Duodenal mucosa (tissue), 2 donors: ENCODE measurements at regions not wholly inside any gene's neighbourhood (a gene's known extent, or its start where the extent isn't known, plus 50 kb on each side); places are given as distances from the start of the nearest gene placed in this dataset.
"Not testable (repeated sequence)": the region's sequence is repeated elsewhere in the genome, so short reads cannot be mapped to it uniquely, and the experiment has no call there.

ENCODE experiments used
- H3K27ac ChIP-seq: one replicate; pipeline ENCODE4 v1.7.0; 2013; ENCODE audit warnings: low read depth, low read length
- H3K27me3 ChIP-seq, 2 donors: one replicate each; pipeline ENCODE4 v1.7.0; 2013; ENCODE audit warnings: low read length in 2 of 2, control low read depth in 1 of 2; ENCODE audit not compliant: insufficient read depth in 2 of 2, control insufficient read depth in 1 of 2
- H3K36me3 ChIP-seq, 2 donors: one replicate each; pipeline ENCODE4 v1.7.0; 2013; ENCODE audit warnings: low read length in 2 of 2, control low read depth in 1 of 2; ENCODE audit not compliant: insufficient read depth in 2 of 2, control insufficient read depth in 1 of 2
- H3K4me1 ChIP-seq, 2 donors: one replicate each; pipeline ENCODE4 v1.7.0; 2013; ENCODE audit warnings: low read length in 2 of 2, control low read depth in 1 of 2; ENCODE audit not compliant: insufficient read depth in 2 of 2, control insufficient read depth in 1 of 2
- H3K4me3 ChIP-seq, 2 donors: one replicate each; pipeline ENCODE4 v1.7.0; 2013; ENCODE audit warnings: low read length in 2 of 2, low read depth in 1 of 2
- H3K9ac ChIP-seq, 2 donors: one replicate each; pipeline ENCODE4 v1.7.0; 2013; ENCODE audit warnings: low read length in 2 of 2, low read depth in 1 of 2
- H3K9me3 ChIP-seq, 2 donors: one replicate each; pipeline ENCODE4 v1.7.0; 2013; ENCODE audit warnings: low read length in 2 of 2, control low read depth in 1 of 2; ENCODE audit not compliant: control insufficient read depth in 1 of 2

DNA sequence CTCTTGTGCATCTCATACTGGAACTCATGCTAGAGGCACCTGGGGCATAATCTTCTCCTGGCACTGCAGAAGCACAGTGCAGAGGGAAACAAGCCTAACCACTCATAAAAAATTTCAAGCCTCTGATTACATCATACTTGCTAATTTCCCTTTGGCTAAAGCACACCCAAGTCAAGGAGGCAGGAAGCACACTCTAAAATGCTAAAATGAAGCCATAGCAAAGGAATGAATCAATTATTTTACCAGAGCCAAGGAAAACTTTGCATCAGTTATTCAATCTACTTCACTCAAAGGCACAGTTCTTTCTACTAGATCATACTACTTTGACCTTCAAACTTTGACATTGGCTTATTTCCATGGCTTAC lies 79.6 kb upstream of the SPOPL start:
- no peak overlapping the region for H3K4me3 ChIP-seq
- peaks cover 3 to 4% of the 10 kb centered on the region in 2 donors for H3K9me3 ChIP-seq
- H3K27me3 ChIP-seq: no peaks in the 10 kb centered on the region
- no peak overlapping the region for H3K9ac ChIP-seq
- no peak overlapping the region for H3K27ac ChIP-seq
- H3K36me3 ChIP-seq: no peaks in the 10 kb centered on the region
- H3K4me1 ChIP-seq: no peaks in the 10 kb centered on the region

DNA sequence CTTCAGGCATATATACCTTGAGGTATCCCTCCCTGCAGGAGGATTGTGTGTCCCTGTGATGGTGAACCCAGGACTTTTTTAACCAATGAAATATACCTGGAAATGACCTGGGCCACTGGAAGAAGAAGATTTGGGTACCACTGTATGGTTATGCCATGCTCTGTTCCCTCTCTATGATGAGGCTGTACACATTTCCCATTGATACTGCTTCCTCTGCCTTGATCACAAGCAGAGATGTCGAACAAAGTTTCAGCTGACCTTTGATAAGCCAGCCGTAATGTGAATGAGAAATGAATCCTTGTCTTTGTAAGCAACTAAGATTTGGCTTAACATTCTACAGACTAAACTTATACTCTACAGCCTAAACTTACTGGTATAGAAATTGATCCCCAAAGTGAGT lies 78.4 kb upstream of the SPOPL start:
- no peaks in the 10 kb centered on the region for H3K27me3 ChIP-seq
- no peaks in the 10 kb centered on the region for H3K4me1 ChIP-seq
- H3K9me3 ChIP-seq: peaks cover 3 to 5% of the 10 kb centered on the region in 2 donors
- H3K27ac ChIP-seq: no peak overlapping the region
- H3K4me3 ChIP-seq: no peak overlapping the region
- H3K9ac ChIP-seq: no peak overlapping the region
- no peaks in the 10 kb centered on the region for H3K36me3 ChIP-seq

DNA sequence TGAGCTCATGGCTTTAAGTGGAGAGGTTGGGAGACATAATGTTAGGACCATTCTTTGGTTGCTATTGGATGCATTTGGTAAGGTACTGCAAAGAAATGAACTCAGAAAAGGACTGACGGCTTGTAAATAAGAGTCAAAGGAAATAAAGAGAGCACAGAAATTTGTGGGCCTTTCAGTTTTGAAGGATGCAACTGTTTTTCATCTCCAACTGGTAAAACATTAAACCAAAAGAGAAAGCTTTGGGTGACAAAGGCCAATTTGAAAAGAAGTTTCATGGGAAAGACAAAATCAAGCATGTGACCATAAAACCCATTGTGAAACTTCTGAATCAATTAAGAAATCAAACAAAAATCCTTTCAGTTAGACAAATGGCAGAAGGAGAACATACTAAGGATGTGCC lies 77.8 kb upstream of the SPOPL start:
- Histone ChIP-seq H3K27ac (no peak overlapping the region), H3K27me3 (no peaks in the 10 kb centered on the region), H3K36me3 (no peaks in the 10 kb centered on the region), H3K4me1 (no peaks in the 10 kb centered on the region), H3K9ac (no peak overlapping the region), H3K4me3 (no peak overlapping the region), H3K9me3 (peaks cover 3 to 5% of the 10 kb centered on the region in 2 donors)

DNA sequence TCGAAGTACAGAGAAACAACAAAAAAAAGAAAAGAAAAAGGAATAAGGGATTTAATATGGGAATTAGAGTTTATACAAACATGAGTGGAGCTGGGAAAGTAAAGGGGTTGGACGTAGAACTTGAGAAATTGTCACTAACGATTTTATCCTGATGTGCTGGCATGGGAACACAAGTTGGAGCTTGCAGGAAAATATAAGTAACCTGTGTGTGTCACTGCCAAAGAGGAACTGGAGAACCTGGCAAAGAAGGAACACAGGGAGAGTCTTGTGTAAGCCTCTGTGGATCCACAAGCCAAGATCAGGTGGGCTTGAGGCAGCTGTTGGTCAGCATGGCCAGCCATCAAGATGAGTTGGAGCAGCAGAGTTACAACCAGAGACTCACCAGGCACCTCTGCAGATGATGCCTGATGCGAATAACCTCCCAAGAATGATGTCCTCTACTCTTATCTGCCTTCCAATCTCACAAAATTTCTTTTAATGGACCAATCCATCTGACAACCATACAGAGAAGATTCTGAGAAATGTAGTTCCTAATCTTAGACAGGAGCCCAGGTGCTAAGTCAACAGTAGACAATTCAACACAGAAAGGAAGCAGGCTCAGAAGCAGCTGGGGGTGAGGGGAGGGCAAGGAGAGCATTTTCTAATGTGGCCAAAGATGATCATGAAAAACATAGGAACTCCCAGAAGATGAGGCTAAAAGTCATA lies 77.0 kb upstream of the SPOPL start:
- Histone ChIP-seq H3K27ac (no peak overlapping the region), H3K9ac (no peak overlapping the region), H3K4me3 (no peak overlapping the region), H3K9me3 (peaks cover 3 to 5% of the 10 kb centered on the region in 2 donors), H3K36me3 (no peaks in the 10 kb centered on the region), H3K4me1 (no peaks in the 10 kb centered on the region), H3K27me3 (no peaks in the 10 kb centered on the region)

DNA sequence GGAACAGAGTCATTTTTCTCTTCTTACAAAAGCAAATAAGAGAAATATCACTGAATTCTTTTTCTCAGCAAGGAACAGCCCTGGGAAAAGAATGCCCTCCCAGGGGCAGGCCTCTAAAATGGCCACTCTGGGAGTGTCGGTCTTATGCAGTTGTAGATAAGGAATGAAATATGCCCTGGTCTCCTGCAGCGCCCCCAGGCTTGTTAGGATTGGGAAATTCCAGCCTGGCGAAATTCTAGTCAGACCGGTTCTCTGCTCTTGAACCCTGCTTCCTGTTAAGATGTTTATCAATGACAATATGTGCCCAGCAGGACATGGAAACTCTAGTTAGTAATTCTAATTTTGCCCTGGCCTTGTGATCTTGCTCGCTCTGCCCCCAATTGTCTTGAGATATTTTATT lies 75.5 kb upstream of the SPOPL start:
- H3K36me3 ChIP-seq, H3K27me3 ChIP-seq, H3K9me3 ChIP-seq, H3K4me3 ChIP-seq, H3K9ac ChIP-seq, H3K4me1 ChIP-seq, H3K27ac ChIP-seq: not testable (repeated sequence)

DNA sequence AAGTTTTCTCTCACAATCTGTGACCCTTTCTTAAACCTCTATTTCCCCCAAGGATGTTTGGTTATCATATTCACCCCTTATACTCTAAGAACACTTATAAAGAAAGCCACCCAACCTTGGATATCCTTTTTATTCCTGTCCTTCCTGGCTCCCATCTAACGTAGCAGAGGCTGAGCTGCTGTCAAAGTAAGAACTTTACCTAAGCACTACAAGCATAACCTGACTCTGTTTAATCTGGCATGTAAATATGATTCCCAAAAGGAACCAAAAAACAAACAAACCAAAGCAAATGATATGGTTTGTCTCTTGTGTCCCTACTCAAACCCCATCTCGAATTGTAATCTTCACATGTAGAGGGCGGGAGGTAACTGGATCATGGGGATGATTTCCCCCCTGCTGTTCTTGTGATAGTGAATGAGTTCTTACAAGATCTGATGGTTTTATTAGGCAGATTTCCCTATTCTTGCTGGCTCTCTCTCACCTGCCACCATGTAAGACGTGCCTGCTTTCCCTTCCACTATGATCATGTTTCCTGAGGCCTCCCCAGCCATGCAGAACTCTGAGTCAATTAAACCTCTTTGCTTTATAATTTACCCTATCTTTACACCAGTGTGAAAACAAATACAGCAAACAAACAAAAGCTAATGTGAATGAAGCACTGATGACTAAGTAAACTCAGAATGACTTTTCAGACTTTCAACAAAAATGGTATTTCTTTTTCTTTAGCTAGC lies 72.7 kb upstream of the SPOPL start:
- no peaks in the 10 kb centered on the region for H3K36me3 ChIP-seq
- no peak overlapping the region for H3K4me3 ChIP-seq
- no peak overlapping the region for H3K27ac ChIP-seq
- H3K9me3 ChIP-seq: peaks cover 3 to 5% of the 10 kb centered on the region in 2 donors
- H3K27me3 ChIP-seq: no peaks in the 10 kb centered on the region
- H3K9ac ChIP-seq: no peak overlapping the region
- H3K4me1 ChIP-seq: no peaks in the 10 kb centered on the region

DNA sequence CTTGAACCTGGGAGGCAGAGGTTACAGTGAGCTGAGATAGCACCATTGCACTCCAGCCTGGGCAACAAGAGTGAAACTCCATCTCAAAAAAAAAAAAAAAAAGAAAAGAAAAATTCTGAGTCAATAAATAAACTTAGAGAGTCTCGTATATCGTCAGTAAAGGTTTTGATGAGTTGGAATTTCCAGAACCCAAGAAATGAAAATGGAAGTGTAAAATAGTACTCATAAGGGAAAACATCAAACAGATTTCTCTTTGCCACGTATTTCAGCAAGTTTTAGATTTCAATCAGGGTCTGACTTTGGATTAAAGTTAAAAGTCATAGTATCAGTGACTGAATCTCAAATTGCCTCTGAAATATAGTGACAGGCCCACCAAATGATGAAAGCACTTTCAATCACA lies 71.4 kb upstream of the SPOPL start:
- no peak overlapping the region for H3K4me3 ChIP-seq
- H3K36me3 ChIP-seq: no peaks in the 10 kb centered on the region
- H3K9ac ChIP-seq: no peak overlapping the region
- H3K27me3 ChIP-seq: no peaks in the 10 kb centered on the region
- no peak overlapping the region for H3K27ac ChIP-seq
- H3K9me3 ChIP-seq: peaks cover 3 to 5% of the 10 kb centered on the region in 2 donors
- H3K4me1 ChIP-seq: no peaks in the 10 kb centered on the region

DNA sequence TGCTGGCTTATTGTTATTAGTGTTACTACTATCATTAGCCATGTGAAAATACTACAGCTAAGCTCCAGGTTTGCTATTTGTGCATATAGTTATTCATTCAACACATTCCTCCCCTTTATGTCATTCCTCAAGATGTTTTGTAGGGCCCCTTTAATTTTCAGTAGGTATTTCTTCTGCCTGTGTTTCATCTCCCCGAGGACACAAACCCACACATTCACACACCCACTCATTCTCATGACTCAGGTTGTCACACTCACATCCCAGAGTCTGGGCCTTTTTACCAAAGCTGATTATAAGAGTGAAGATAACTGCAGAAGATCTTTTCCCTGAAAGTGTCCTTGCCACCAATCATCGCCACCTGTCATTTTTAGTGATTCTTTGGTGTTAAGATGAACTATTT lies 68.6 kb upstream of the SPOPL start:
- Histone ChIP-seq H3K4me1 (no peaks in the 10 kb centered on the region), H3K36me3 (no peaks in the 10 kb centered on the region), H3K9me3 (no peaks in the 10 kb centered on the region), H3K27ac (no peak overlapping the region), H3K9ac (no peak overlapping the region), H3K27me3 (no peaks in the 10 kb centered on the region), H3K4me3 (no peak overlapping the region)

DNA sequence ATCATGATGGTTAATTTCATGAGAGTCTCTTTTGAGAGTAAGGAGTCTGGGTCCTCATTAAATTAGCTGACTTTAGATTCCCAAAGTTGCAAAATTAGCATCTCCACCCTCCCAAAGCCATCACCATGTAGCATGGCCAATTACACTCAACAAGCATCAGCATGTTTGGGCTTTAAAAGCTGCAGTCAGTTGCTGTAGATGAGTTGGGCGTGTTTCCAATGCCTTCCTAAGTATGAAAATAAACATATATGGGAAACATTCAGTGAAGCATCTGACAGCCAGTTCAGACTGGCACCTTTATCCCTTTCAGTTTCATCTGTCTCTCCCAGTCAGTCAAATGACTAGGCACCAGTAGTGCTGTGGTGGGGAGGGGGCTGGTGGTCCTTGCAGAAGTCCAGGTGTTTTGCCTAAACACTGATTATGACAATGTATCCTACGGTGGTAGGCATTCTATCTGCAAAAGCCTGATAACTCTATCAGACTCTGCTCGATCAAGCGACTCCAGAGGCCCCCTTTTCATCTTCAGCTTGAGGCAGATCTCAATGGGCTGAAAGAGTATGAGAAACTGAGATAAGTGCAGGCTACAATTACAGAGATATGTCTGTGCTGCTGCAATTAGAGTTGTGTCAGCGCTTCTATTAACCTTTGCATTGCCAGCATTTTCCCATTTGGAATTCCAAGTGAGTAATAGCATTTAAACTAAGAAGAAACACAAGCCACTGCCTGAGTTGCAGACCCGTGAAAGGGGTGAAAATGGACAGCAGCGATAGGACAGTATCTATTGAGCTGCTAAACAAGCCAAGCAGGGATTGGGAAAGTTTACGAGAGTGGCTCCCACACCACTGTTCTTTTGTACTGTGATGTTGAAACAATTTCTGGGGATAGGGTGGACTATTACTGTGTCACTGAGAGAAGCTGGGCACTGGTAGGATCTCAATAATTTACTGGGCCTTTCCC lies 67.3 kb upstream of the SPOPL start:
- Histone ChIP-seq H3K36me3 (no peaks in the 10 kb centered on the region), H3K9ac (no peak overlapping the region), H3K4me3 (no peak overlapping the region), H3K27me3 (no peaks in the 10 kb centered on the region), H3K27ac (no peak overlapping the region), H3K4me1 (no peaks in the 10 kb centered on the region), H3K9me3 (no peaks in the 10 kb centered on the region)

DNA sequence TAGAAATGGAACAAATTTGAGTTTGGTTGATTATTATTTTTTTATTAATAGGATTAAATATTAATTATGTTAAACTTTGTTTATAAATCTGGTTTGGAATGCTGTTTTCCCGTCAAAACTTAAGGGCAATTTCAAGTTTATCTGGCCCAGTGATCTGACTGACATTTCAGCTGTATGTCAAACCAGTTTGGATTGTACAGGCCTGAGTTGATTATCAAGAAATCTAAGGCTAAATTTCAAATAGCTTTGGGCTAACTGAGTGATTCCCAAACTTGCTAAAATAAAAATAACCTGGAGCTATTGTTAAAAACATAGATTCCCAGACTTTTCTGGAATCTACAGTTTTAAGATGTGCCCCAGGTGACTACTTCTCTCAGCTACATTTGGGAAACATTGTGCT lies 65.9 kb upstream of the SPOPL start:
- Histone ChIP-seq H3K36me3 (no peaks in the 10 kb centered on the region), H3K27ac (no peak overlapping the region), H3K9ac (no peak overlapping the region), H3K4me1 (no peaks in the 10 kb centered on the region), H3K4me3 (no peak overlapping the region), H3K27me3 (no peaks in the 10 kb centered on the region), H3K9me3 (no peaks in the 10 kb centered on the region)
